ENCODE measurements at regions not wholly inside any gene's neighbourhood (a gene's known extent, or its start where the extent isn't known, plus 50 kb on each side); places are given as distances from the start of the nearest gene placed in this dataset.

DNA sequence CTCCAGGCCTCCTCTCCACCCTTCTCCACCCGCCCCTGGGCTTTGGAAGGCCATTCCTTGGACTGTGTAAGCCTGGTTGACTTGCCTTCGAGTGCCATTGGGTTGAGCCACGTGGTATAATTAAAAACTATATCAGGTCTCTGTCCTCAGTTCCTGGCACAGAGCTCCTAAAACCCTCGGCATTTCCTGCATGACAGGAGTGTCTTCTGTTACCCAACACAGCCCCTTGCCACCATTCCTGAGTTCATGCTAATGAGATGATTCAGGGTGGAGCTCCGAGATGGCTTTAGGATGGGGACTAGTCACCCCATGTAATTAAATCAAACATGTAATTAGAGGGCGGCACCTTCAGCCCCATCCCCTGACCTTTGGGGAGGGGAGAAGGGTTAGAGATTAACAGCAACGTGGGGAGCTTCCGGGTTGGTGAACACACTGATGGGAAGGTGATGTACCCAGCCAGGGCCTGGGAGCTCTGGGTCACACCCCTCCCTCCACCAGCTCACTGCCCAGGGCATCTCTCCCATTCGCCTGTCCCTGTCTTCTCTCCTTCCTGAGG, 256.4 kb downstream of the FAM43A start:
- 51% methylated on average over 9 of the region's 9 CpGs for WGBS (ENCODE audit: low lambda C conversion rate)
- Histone ChIP-seq H3K36me3 (replicated peaks in 1 of 2; ENCODE audit: control insufficient read depth in 1 of 2, insufficient read depth in 2 of 2, low read length in 1 of 2) (no peaks in the 10 kb centered on the region), H3K9me2 (no peaks in the 10 kb centered on the region), H3K27ac (ENCODE audit: low read depth in 2 of 2, low read length in 1 of 2) (no peak overlapping the region), H3K4me1 (ENCODE audit: control insufficient read depth in 1 of 2, insufficient read depth in 2 of 2, low read depth in 1 of 2, low read length in 1 of 2) (peaks cover 0 to 15% of the 10 kb centered on the region in 2 experiments; a peak in 1 of 4 replicates), H3K4me2 (no peak overlapping the region), H3F3A (replicated peaks; ENCODE audit: insufficient read depth) (no peaks in the 10 kb centered on the region), H2AFZ (ENCODE audit: low read depth) (no peak overlapping the region), H3K27me3 (ENCODE audit: insufficient read depth) (no peaks in the 10 kb centered on the region), H3K9me3 (no peaks in the 10 kb centered on the region), H3K4me3 (ENCODE audit: low read depth in 2 of 2, low read length in 1 of 2) (no peak overlapping the region), H3K79me2 (ENCODE audit: insufficient read depth) (no peaks in the 10 kb centered on the region), H3K9ac (no peak overlapping the region), H4K20me1 (ENCODE audit: insufficient read depth) (no peaks in the 10 kb centered on the region)
- TF ChIP-seq NRF1 (IDR thresholded peaks at IDR 0.05; ENCODE audit: low read depth, low read length) (no peak), GATA2 (CRISPR knock-in tag; IDR thresholded peaks at IDR 0.05) (no peak), MXI1 (IDR thresholded peaks at IDR 0.05; ENCODE audit: low read depth, low read length) (no peak), YY1 (IDR thresholded peaks at IDR 0.05; ENCODE audit: low read depth) (no peak), JUND (IDR thresholded peaks at IDR 0.05) (no peak), NFIC (IDR thresholded peaks at IDR 0.05; ENCODE audit: borderline replicate concordance) (no peak), RAD21 (IDR thresholded peaks at IDR 0.05; ENCODE audit: low read length) (no peak), POLR2AphosphoS5 (IDR thresholded peaks at IDR 0.05; ENCODE audit: low read depth, low read length) (no peak), MEF2A (IDR thresholded peaks at IDR 0.05; ENCODE audit: borderline replicate concordance, low read depth) (no peak), CHD2 (IDR thresholded peaks at IDR 0.05; ENCODE audit: low read length, partially characterized antibody) (no peak), TCF12 (IDR thresholded peaks at IDR 0.05) (no peak), SIN3A (IDR thresholded peaks at IDR 0.05; ENCODE audit: borderline replicate concordance, low read depth, low read length) (no peak), SMC3 (IDR thresholded peaks at IDR 0.05; ENCODE audit: low read depth, low read length) (no peak)
- TF ChIP-seq, protein P1, sequence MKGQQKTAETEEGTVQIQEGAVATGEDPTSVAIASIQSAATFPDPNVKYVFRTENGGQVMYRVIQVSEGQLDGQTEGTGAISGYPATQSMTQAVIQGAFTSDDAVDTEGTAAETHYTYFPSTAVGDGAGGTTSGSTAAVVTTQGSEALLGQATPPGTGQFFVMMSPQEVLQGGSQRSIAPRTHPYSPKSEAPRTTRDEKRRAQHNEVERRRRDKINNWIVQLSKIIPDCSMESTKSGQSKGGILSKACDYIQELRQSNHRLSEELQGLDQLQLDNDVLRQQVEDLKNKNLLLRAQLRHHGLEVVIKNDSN (IDR thresholded peaks at IDR 0.05; ENCODE audit: borderline replicate concordance, low read depth) = no peak
- TF ChIP-seq, protein P2, sequence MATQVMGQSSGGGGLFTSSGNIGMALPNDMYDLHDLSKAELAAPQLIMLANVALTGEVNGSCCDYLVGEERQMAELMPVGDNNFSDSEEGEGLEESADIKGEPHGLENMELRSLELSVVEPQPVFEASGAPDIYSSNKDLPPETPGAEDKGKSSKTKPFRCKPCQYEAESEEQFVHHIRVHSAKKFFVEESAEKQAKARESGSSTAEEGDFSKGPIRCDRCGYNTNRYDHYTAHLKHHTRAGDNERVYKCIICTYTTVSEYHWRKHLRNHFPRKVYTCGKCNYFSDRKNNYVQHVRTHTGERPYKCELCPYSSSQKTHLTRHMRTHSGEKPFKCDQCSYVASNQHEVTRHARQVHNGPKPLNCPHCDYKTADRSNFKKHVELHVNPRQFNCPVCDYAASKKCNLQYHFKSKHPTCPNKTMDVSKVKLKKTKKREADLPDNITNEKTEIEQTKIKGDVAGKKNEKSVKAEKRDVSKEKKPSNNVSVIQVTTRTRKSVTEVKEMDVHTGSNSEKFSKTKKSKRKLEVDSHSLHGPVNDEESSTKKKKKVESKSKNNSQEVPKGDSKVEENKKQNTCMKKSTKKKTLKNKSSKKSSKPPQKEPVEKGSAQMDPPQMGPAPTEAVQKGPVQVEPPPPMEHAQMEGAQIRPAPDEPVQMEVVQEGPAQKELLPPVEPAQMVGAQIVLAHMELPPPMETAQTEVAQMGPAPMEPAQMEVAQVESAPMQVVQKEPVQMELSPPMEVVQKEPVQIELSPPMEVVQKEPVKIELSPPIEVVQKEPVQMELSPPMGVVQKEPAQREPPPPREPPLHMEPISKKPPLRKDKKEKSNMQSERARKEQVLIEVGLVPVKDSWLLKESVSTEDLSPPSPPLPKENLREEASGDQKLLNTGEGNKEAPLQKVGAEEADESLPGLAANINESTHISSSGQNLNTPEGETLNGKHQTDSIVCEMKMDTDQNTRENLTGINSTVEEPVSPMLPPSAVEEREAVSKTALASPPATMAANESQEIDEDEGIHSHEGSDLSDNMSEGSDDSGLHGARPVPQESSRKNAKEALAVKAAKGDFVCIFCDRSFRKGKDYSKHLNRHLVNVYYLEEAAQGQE (IDR thresholded peaks at IDR 0.05; ENCODE audit: low read depth, low read length) = no peak
- TF ChIP-seq, protein P3, sequence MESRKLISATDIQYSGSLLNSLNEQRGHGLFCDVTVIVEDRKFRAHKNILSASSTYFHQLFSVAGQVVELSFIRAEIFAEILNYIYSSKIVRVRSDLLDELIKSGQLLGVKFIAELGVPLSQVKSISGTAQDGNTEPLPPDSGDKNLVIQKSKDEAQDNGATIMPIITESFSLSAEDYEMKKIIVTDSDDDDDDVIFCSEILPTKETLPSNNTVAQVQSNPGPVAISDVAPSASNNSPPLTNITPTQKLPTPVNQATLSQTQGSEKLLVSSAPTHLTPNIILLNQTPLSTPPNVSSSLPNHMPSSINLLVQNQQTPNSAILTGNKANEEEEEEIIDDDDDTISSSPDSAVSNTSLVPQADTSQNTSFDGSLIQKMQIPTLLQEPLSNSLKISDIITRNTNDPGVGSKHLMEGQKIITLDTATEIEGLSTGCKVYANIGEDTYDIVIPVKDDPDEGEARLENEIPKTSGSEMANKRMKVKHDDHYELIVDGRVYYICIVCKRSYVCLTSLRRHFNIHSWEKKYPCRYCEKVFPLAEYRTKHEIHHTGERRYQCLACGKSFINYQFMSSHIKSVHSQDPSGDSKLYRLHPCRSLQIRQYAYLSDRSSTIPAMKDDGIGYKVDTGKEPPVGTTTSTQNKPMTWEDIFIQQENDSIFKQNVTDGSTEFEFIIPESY (IDR thresholded peaks at IDR 0.05; ENCODE audit: borderline replicate concordance, low read depth) = no peak
- TF ChIP-seq, protein P4, sequence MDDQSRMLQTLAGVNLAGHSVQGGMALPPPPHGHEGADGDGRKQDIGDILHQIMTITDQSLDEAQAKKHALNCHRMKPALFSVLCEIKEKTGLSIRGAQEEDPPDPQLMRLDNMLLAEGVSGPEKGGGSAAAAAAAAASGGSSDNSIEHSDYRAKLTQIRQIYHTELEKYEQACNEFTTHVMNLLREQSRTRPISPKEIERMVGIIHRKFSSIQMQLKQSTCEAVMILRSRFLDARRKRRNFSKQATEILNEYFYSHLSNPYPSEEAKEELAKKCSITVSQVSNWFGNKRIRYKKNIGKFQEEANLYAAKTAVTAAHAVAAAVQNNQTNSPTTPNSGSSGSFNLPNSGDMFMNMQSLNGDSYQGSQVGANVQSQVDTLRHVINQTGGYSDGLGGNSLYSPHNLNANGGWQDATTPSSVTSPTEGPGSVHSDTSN (IDR thresholded peaks at IDR 0.05) = no peak
- TF ChIP-seq, protein P5, sequence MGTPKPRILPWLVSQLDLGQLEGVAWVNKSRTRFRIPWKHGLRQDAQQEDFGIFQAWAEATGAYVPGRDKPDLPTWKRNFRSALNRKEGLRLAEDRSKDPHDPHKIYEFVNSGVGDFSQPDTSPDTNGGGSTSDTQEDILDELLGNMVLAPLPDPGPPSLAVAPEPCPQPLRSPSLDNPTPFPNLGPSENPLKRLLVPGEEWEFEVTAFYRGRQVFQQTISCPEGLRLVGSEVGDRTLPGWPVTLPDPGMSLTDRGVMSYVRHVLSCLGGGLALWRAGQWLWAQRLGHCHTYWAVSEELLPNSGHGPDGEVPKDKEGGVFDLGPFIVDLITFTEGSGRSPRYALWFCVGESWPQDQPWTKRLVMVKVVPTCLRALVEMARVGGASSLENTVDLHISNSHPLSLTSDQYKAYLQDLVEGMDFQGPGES (IDR thresholded peaks at IDR 0.05; ENCODE audit: low read depth, low read length) = no peak
- TF ChIP-seq, protein P6, sequence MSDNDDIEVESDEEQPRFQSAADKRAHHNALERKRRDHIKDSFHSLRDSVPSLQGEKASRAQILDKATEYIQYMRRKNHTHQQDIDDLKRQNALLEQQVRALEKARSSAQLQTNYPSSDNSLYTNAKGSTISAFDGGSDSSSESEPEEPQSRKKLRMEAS (IDR thresholded peaks at IDR 0.05; ENCODE audit: low read depth) = no peak
- CTCF ChIA-PET = interaction anchor here (0.9 to 1.1 kb wide), 2 partner anchors 11 to 580 kb away, joined by 3 read pairs; no protein-coding TSS in a partner anchor
- POLR2A ChIA-PET = no interaction called here
- no peak for DNase-seq
